HUES6 (cell line): ENCODE measurements at regions not wholly inside any gene's neighbourhood (a gene's known extent, or its start where the extent isn't known, plus 50 kb on each side); places are given as distances from the start of the nearest gene placed in this dataset.

ENCODE experiments used
- H3K27ac ChIP-seq: 2 replicates; pipeline ENCODE4 v1.7.0; 2013; ENCODE audit warnings: low read depth, mild to moderate bottlenecking, low read length, inconsistent platforms
- H3K27me3 ChIP-seq: 2 replicates; pipeline ENCODE4 v1.6.1; 2013; ENCODE audit warnings: low read length; ENCODE audit not compliant: control insufficient read depth, insufficient read depth
- H3K36me3 ChIP-seq: 2 replicates; pipeline ENCODE4 v1.6.1; 2013; ENCODE audit warnings: low read length; ENCODE audit not compliant: control insufficient read depth, insufficient read depth
- H3K4me1 ChIP-seq: 2 replicates; pipeline ENCODE4 v1.6.1; 2013; ENCODE audit warnings: low read length; ENCODE audit not compliant: control insufficient read depth, insufficient read depth
- H3K4me3 ChIP-seq: 2 replicates; pipeline ENCODE4 v1.5.1; 2013; ENCODE audit warnings: low read depth, low read length
- H3K9ac ChIP-seq: one replicate; pipeline ENCODE4 v1.6.1; 2013; ENCODE audit warnings: mild to moderate bottlenecking, low read length
- H3K9me3 ChIP-seq: 2 replicates; pipeline ENCODE4 v1.6.1; 2013; ENCODE audit warnings: low read depth, low read length; ENCODE audit not compliant: control insufficient read depth, insufficient read depth

- Histone ChIP-seq H3K27me3 (no peaks in the 10 kb centered on the region), H3K4me1 (no peaks in the 10 kb centered on the region), H3K9me3 (no peaks in the 10 kb centered on the region)
Measured at GRCh38 chr11:30710221-30710620, 124.1 kb upstream of the MPPED2 start.

GRCh38 chr11:30707110-30707509 lies 121.0 kb upstream of the MPPED2 start:
- H3K4me3 ChIP-seq, result no peak overlapping the region

More at GRCh38 chr11:30710221-30710620, 124.1 kb upstream of the MPPED2 start:
- Histone ChIP-seq H3K9ac (no peak overlapping the region), H3K36me3 (no peaks in the 10 kb centered on the region), H3K27ac (no peak overlapping the region), H3K4me3 (no peak overlapping the region)

GRCh38 chr11:30705913-30706675 lies 119.9 kb upstream of the MPPED2 start:
- no peak overlapping the region for H3K27ac ChIP-seq
- H3K9ac ChIP-seq, result no peak overlapping the region
- H3K27me3 ChIP-seq, result no peaks in the 10 kb centered on the region

More at GRCh38 chr11:30707110-30707509, 121.0 kb upstream of the MPPED2 start:
- no peak overlapping the region for H3K9ac ChIP-seq
- H3K27ac ChIP-seq, result no peak overlapping the region
- no peaks in the 10 kb centered on the region for H3K36me3 ChIP-seq
- H3K27me3 ChIP-seq, result no peaks in the 10 kb centered on the region
- H3K4me1 ChIP-seq, result no peaks in the 10 kb centered on the region
- no peaks in the 10 kb centered on the region for H3K9me3 ChIP-seq

DNA sequence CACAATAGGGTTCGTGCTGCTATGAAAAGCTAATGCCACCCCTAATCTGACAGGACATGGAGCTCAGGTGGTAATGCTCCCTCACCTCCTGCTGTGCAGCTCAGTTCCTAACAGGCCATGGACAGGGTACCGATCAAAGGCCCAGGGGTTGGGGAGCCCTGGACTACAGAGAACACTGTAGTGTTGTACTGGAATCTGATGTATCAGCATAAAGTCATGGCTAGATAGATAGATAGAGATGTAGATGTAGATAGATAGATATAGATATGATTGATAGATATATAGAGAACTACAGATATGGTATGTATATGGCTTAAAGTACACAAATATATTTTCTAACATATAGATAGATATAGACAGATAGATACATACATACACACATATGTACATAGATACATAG lies 112.3 kb upstream of the MPPED2 start:
- Histone ChIP-seq H3K27ac (no peak overlapping the region), H3K9ac (no peak overlapping the region), H3K9me3 (no peaks in the 10 kb centered on the region), H3K27me3 (no peaks in the 10 kb centered on the region), H3K4me3 (no peak overlapping the region), H3K36me3 (no peaks in the 10 kb centered on the region), H3K4me1 (no peaks in the 10 kb centered on the region)

More at GRCh38 chr11:30705913-30706675, 119.9 kb upstream of the MPPED2 start:
- Histone ChIP-seq H3K36me3 (no peaks in the 10 kb centered on the region), H3K9me3 (no peaks in the 10 kb centered on the region), H3K4me1 (no peaks in the 10 kb centered on the region), H3K4me3 (no peak overlapping the region)

DNA sequence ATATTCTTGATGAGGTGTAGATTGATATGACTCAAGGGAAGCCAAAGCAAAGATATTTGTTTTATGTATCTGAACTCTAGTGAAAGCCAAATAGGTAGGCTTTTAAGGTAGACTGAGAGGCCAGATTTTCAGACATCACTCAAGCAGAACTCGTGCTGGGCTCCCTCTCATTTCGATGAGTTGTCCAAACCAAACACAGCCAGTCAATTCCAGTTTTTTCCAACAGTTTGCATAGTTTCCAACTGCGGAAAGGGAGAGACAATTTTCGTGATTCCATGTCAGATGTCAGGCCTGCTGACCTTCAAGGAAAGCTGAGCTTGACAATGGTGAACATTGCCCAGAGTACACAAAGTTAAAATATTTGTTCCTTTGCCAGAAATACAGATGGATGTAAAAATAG lies 110.9 kb upstream of the MPPED2 start:
- H3K9ac ChIP-seq, result no peak overlapping the region
- no peak overlapping the region for H3K27ac ChIP-seq
- H3K4me3 ChIP-seq, result no peak overlapping the region
- H3K4me1 ChIP-seq, result no peaks in the 10 kb centered on the region
- no peaks in the 10 kb centered on the region for H3K36me3 ChIP-seq
- H3K27me3 ChIP-seq, result no peaks in the 10 kb centered on the region
- H3K9me3 ChIP-seq, result no peaks in the 10 kb centered on the region

GRCh38 chr11:30684772-30685171 lies 98.6 kb upstream of the MPPED2 start:
- Histone ChIP-seq H3K27ac (no peak overlapping the region), H3K9me3 (no peaks in the 10 kb centered on the region), H3K27me3 (no peaks in the 10 kb centered on the region), H3K36me3 (no peaks in the 10 kb centered on the region), H3K4me1 (no peaks in the 10 kb centered on the region), H3K9ac (no peak overlapping the region), H3K4me3 (no peak overlapping the region)

DNA sequence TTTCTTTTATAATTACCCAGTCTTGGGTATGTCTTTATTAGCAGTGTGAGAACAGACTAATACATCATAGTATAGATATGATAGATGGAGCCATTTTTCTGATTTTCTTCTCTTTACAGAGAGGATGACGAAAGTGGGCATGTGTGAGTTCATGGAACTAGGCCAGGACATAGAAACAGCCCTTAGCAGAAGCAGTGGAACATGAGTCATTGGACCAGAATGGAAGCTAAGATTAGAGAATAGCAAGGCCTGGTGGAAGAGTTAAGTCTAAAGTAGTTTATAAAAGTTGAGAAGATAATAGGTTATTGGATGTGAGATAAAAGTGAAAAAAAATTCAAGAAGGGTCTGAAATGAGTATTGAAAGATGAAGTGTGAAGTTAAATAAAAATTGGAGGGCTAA lies 97.0 kb upstream of the MPPED2 start:
- no peak overlapping the region for H3K27ac ChIP-seq
- H3K27me3 ChIP-seq, result no peaks in the 10 kb centered on the region
- no peak overlapping the region for H3K4me3 ChIP-seq

GRCh38 chr11:30666817-30667216 lies 80.7 kb upstream of the MPPED2 start:
- Histone ChIP-seq H3K9ac (no peak overlapping the region), H3K27me3 (no peaks in the 10 kb centered on the region), H3K9me3 (peaks cover 8% of the 10 kb centered on the region; the same call in 1 of the 2 replicates), H3K4me1 (no peaks in the 10 kb centered on the region), H3K27ac (no peak overlapping the region), H3K4me3 (no peak overlapping the region), H3K36me3 (no peaks in the 10 kb centered on the region)

More for the DNA sequence above, 97.0 kb upstream of the MPPED2 start:
- no peaks in the 10 kb centered on the region for H3K36me3 ChIP-seq
- H3K9me3 ChIP-seq, result no peaks in the 10 kb centered on the region
- H3K4me1 ChIP-seq, result no peaks in the 10 kb centered on the region
- no peak overlapping the region for H3K9ac ChIP-seq

DNA sequence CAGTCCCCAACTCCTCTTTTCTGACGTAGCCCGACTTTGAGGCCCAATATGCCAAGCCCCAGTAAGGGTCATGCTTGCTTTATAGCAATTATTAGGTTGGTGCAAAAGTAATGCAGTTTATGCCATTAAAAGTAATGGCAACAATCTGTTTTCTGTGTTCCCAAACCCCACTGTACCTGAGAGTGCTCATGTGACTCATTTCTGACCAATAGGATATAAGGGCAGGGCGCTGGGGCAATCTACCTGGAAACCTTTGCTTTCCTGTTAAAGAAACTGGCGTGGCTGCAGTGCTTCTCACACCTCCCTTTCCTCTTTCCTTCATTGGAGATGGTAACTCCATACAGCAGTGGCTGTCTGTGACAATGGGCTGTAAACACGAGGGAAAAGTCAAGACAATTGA lies 78.9 kb upstream of the MPPED2 start:
- Histone ChIP-seq H3K9me3 (peaks cover 5% of the 10 kb centered on the region; the same call in 1 of the 2 replicates), H3K9ac (no peak overlapping the region), H3K36me3 (no peaks in the 10 kb centered on the region), H3K27me3 (no peaks in the 10 kb centered on the region), H3K27ac (no peak overlapping the region), H3K4me1 (no peaks in the 10 kb centered on the region), H3K4me3 (no peak overlapping the region)

- Histone ChIP-seq H3K9ac (no peak overlapping the region), H3K9me3 (no peaks in the 10 kb centered on the region)
Measured at GRCh38 chr11:30653606-30654005, 67.5 kb upstream of the MPPED2 start.

GRCh38 chr11:30652801-30653200 lies 66.6 kb upstream of the MPPED2 start:
- Histone ChIP-seq H3K27ac (no peak overlapping the region), H3K9ac (no peak overlapping the region), H3K4me3 (no peak overlapping the region), H3K36me3 (no peaks in the 10 kb centered on the region), H3K9me3 (no peaks in the 10 kb centered on the region), H3K4me1 (no peaks in the 10 kb centered on the region), H3K27me3 (no peaks in the 10 kb centered on the region)

More at GRCh38 chr11:30653606-30654005, 67.5 kb upstream of the MPPED2 start:
- Histone ChIP-seq H3K27me3 (no peaks in the 10 kb centered on the region), H3K4me1 (no peaks in the 10 kb centered on the region), H3K4me3 (no peak overlapping the region), H3K36me3 (no peaks in the 10 kb centered on the region), H3K27ac (no peak overlapping the region)
